Subcutaneous abdominal adipose tissue (tissue), 5 donors: ENCODE measurements at regions not wholly inside any gene's neighbourhood (a gene's known extent, or its start where the extent isn't known, plus 50 kb on each side); places are given as distances from the start of the nearest gene placed in this dataset.
"Not testable (repeated sequence)": the region's sequence is repeated elsewhere in the genome, so short reads cannot be mapped to it uniquely, and the experiment has no call there.

Experiments
- H3K27ac ChIP-seq: one replicate; pipeline ENCODE4 v1.7.0; 2013; ENCODE audit warnings: low read depth, mild to moderate bottlenecking, inconsistent platforms, low read length, moderate library complexity
- H3K27me3 ChIP-seq, 5 donors: one replicate each; pipeline ENCODE4 v1.7.0; 2013; ENCODE audit warnings: low read length in 5 of 5, inconsistent platforms in 1 of 5; ENCODE audit not compliant: control insufficient read depth in 5 of 5, insufficient read depth in 4 of 5
- H3K36me3 ChIP-seq, 5 donors: one replicate each; pipeline ENCODE4 v1.7.0; 2013; ENCODE audit warnings: low read length in 5 of 5; ENCODE audit not compliant: control insufficient read depth in 5 of 5, insufficient read depth in 5 of 5
- H3K4me1 ChIP-seq, 5 donors: one replicate each; pipeline ENCODE4 v1.7.0; 2013; ENCODE audit warnings: low read length in 5 of 5, mild to moderate bottlenecking in 3 of 5, moderate library complexity in 1 of 5; ENCODE audit not compliant: control insufficient read depth in 5 of 5, insufficient read depth in 5 of 5
- H3K4me3 ChIP-seq, 5 donors: one replicate each; pipeline ENCODE4 v1.7.0; 2013; ENCODE audit warnings: low read length in 5 of 5, low read depth in 1 of 5
- H3K9ac ChIP-seq, 5 donors: one replicate each; pipeline ENCODE4 v1.7.0; 2013; ENCODE audit warnings: low read length in 5 of 5, mild to moderate bottlenecking in 4 of 5, moderate library complexity in 3 of 5
- H3K9me3 ChIP-seq, 5 donors: one replicate each; pipeline ENCODE4 v1.7.0; 2013; ENCODE audit warnings: low read length in 5 of 5; ENCODE audit not compliant: control insufficient read depth in 5 of 5
- donor health status: healthy.
- donor health status: healthy.
- donor health status: healthy.
- donor health status: healthy.
- donor health status: healthy.

GRCh38 chr6:17211101-17211500, 70.1 kb upstream of the RBM24 start:
- peaks cover 0 to 6% (median 0%) of the 10 kb centered on the region in 5 donors for H3K9me3 ChIP-seq
- H3K36me3 ChIP-seq = no peaks in the 10 kb centered on the region
- peaks cover 4 to 22% (median 8%) of the 10 kb centered on the region in 5 donors for H3K4me1 ChIP-seq
- no peak overlapping the region for H3K9ac ChIP-seq
- no peak overlapping the region for H3K4me3 ChIP-seq
- H3K27me3 ChIP-seq = no peaks in the 10 kb centered on the region
- H3K27ac ChIP-seq = no peak overlapping the region

GRCh38 chr6:17212546-17213371, 68.4 kb upstream of the RBM24 start:
- H3K27ac ChIP-seq = no peak overlapping the region

DNA sequence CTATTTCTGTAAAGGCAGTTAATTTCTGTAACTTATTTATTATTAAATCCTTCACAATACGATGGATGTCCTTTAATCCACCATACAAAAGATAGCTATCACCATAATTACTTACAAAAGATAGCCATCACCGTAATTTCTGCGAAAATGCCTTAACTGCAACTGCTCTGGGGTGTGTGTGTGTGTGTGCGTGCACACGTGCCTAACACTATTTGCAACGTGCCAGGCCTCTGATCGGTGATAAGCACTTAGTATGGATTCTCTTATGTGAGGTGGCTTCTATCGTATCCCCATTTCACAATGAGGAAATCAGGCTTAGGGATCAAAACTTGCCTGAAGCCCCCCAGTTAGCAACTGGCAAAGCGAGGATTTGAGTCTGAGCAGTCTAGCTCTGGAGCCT, 67.1 kb upstream of the RBM24 start:
- Histone ChIP-seq H3K9me3 (peaks cover 0 to 4% (median 0%) of the 10 kb centered on the region in 5 donors), H3K9ac (no peak overlapping the region), H3K27me3 (no peaks in the 10 kb centered on the region), H3K36me3 (no peaks in the 10 kb centered on the region), H3K27ac (no peak overlapping the region), H3K4me1 (peaks cover 4 to 27% (median 13%) of the 10 kb centered on the region in 5 donors), H3K4me3 (no peak overlapping the region)

More at GRCh38 chr6:17212546-17213371, 68.4 kb upstream of the RBM24 start:
- Histone ChIP-seq H3K27me3 (no peaks in the 10 kb centered on the region), H3K9ac (no peak overlapping the region), H3K4me3 (no peak overlapping the region), H3K9me3 (peaks cover 0 to 4% (median 0%) of the 10 kb centered on the region in 5 donors), H3K4me1 (peaks cover 4 to 22% (median 8%) of the 10 kb centered on the region in 5 donors), H3K36me3 (no peaks in the 10 kb centered on the region)

GRCh38 chr6:17216972-17217371, 64.2 kb upstream of the RBM24 start:
- H3K27me3 ChIP-seq, H3K9me3 ChIP-seq, H3K27ac ChIP-seq, H3K36me3 ChIP-seq, H3K4me3 ChIP-seq, H3K9ac ChIP-seq: not testable (repeated sequence)
- peaks cover 4 to 33% (median 18%) of the 10 kb centered on the region in 5 donors for H3K4me1 ChIP-seq

DNA sequence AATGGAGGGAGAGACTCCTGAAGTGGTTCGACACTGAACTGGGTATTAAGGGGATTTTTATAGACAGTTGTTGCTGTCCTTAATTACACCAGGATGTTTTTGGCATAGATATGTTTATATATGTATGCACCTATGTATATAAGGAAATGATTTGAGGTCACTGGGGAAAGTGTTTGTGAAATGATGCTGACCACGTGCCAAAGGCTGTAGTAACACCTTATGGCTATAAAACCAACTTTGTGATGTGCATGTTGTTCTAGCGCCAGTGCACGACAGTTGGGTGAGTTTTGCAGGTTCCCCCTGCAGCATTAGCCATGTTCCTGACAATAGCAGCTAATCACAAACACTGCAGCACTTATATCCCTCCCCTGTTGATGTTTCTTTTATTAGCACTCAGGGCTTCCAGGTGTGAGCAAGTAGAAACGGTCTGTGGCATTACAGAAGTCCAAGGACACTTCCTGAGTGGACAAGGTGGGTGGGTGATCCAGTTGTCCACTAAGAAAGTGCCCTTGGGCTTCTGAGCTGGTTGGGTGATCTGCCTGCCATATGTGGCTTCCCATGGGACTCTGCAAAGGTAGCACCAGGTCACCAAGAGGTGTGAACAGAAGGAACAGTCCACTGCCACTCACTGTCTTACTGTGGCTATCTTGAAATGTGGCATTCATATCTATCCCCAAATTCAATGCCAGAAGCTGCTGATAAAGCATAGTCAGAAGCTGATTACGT, 63.0 kb upstream of the RBM24 start:
- Histone ChIP-seq H3K27ac (no peak overlapping the region), H3K4me3 (no peak overlapping the region), H3K9me3 (no peaks in the 10 kb centered on the region), H3K4me1 (peaks cover 3 to 25% (median 10%) of the 10 kb centered on the region in 5 donors), H3K9ac (no peak overlapping the region), H3K27me3 (no peaks in the 10 kb centered on the region), H3K36me3 (no peaks in the 10 kb centered on the region)

- H3K9ac ChIP-seq = no peak overlapping the region
- no peak overlapping the region for H3K27ac ChIP-seq
- H3K4me3 ChIP-seq = no peak overlapping the region
- no peaks in the 10 kb centered on the region for H3K36me3 ChIP-seq
- no peaks in the 10 kb centered on the region for H3K9me3 ChIP-seq
- H3K27me3 ChIP-seq = no peaks in the 10 kb centered on the region
- H3K4me1 ChIP-seq = peaks cover under 1 to 22% (median 10%) of the 10 kb centered on the region in 5 donors
These were observed 62.4 kb upstream of the RBM24 start for GRCh38 chr6:17218749-17219093.

- no peak overlapping the region for H3K9ac ChIP-seq
- H3K4me3 ChIP-seq = no peak overlapping the region
- no peaks in the 10 kb centered on the region for H3K27me3 ChIP-seq
- H3K9me3 ChIP-seq = no peaks in the 10 kb centered on the region
- H3K4me1 ChIP-seq = peaks cover 0 to 18% (median 10%) of the 10 kb centered on the region in 5 donors
- H3K36me3 ChIP-seq = no peaks in the 10 kb centered on the region
- H3K27ac ChIP-seq = no peak overlapping the region
These were observed 62.1 kb upstream of the RBM24 start for GRCh38 chr6:17219098-17219497.

DNA sequence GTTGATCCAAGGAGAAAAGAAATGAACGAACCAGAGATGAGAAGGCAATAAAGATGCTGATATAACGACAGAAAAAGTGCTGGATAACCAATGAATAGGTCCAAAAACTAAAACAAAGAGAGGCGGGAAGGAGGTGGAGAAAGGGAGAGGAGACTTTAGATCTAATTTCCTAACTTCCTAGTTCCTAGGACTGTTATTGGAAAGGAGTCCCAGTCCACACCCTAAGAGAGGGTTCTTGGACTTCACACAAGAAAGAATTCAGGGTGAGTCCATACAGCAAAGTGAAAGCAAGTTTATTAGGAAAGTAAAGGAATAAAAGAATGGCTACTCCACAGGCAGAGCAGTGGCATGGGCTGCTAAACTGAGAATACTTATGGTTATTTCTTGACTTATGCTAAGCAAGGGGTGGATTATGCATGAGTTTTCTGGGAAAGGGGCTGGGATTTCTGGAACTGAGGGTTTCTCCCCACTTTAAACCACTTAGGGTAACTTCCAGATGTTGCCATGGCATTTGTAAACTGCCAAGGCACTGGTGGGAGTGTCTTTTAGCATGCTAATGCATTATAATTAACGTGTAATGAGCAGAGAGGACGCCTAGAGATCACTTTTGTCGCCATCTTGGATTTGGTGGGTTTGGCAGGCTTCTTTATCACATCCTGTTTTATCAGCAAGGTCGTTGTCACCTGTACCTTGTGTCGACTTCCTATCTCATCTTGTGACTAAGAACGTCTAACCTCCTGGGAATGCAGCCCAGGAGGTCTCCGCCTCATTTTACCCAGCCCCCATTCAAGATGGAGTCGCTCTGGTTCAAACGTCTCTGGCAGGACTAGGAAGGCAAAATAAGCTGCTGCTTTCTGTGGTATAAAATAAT, 60.9 kb upstream of the RBM24 start:
- no peaks in the 10 kb centered on the region for H3K9me3 ChIP-seq
- H3K27ac ChIP-seq = no peak overlapping the region
- peaks cover 0 to 22% (median 10%) of the 10 kb centered on the region in 5 donors for H3K4me1 ChIP-seq
- no peaks in the 10 kb centered on the region for H3K27me3 ChIP-seq
- no peak overlapping the region for H3K4me3 ChIP-seq
- H3K36me3 ChIP-seq = no peaks in the 10 kb centered on the region
- H3K9ac ChIP-seq = no peak overlapping the region

- H3K27me3 ChIP-seq = no peaks in the 10 kb centered on the region
- no peaks in the 10 kb centered on the region for H3K36me3 ChIP-seq
- H3K4me3 ChIP-seq = no peak overlapping the region
- H3K27ac ChIP-seq = no peak overlapping the region
- H3K9me3 ChIP-seq = no peaks in the 10 kb centered on the region
- no peak overlapping the region for H3K9ac ChIP-seq
- H3K4me1 ChIP-seq = peaks cover 0 to 36% (median 13%) of the 10 kb centered on the region in 5 donors
These were observed 57.1 kb upstream of the RBM24 start for GRCh38 chr6:17224056-17224455.
